ENCODE measurements at regions not wholly inside any gene's neighbourhood (a gene's known extent, or its start where the extent isn't known, plus 50 kb on each side); places are given as distances from the start of the nearest gene placed in this dataset.

GRCh38 chr3:74375653-74376052, 238.8 kb downstream of the CNTN3 start:
- intact Hi-C loops (cut with DNase I), result no loop called here
- no peaks in the 10 kb centered on the region for H3K36me3 ChIP-seq
- no peak overlapping the region for H3K27ac ChIP-seq
- no peaks in the 10 kb centered on the region for H3K4me1 ChIP-seq
- DNase-seq (ENCODE audit: extremely low spot score in 2 of 2), result no peak
- TF ChIP-seq, protein P1, sequence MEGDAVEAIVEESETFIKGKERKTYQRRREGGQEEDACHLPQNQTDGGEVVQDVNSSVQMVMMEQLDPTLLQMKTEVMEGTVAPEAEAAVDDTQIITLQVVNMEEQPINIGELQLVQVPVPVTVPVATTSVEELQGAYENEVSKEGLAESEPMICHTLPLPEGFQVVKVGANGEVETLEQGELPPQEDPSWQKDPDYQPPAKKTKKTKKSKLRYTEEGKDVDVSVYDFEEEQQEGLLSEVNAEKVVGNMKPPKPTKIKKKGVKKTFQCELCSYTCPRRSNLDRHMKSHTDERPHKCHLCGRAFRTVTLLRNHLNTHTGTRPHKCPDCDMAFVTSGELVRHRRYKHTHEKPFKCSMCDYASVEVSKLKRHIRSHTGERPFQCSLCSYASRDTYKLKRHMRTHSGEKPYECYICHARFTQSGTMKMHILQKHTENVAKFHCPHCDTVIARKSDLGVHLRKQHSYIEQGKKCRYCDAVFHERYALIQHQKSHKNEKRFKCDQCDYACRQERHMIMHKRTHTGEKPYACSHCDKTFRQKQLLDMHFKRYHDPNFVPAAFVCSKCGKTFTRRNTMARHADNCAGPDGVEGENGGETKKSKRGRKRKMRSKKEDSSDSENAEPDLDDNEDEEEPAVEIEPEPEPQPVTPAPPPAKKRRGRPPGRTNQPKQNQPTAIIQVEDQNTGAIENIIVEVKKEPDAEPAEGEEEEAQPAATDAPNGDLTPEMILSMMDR (IDR thresholded peaks at IDR 0.05), result no peak
- no peak for TF ChIP-seq POLR2AphosphoS5 (IDR thresholded peaks at IDR 0.05; ENCODE audit: insufficient read depth in 1 of 2, low read depth in 1 of 2)
- no peak for TF ChIP-seq POLR2A (IDR thresholded peaks at IDR 0.05)
- H3K9me3 ChIP-seq, result no peaks in the 10 kb centered on the region
- H3K4me3 ChIP-seq, result no peak overlapping the region
- H3K27me3 ChIP-seq, result no peaks in the 10 kb centered on the region

GRCh38 chr3:74372743-74373142, 241.7 kb downstream of the CNTN3 start:
- TF ChIP-seq, protein P1 (IDR thresholded peaks at IDR 0.05), result no peak
- TF ChIP-seq POLR2A (IDR thresholded peaks at IDR 0.05), result no peak
- no peak for TF ChIP-seq POLR2AphosphoS5 (IDR thresholded peaks at IDR 0.05; ENCODE audit: insufficient read depth in 1 of 2, low read depth in 1 of 2)
- no peak overlapping the region for H3K27ac ChIP-seq
- no peaks in the 10 kb centered on the region for H3K36me3 ChIP-seq
- no peaks in the 10 kb centered on the region for H3K4me1 ChIP-seq
- intact Hi-C loops (cut with DNase I), result no loop called here
- no peak overlapping the region for H3K4me3 ChIP-seq
- DNase-seq (ENCODE audit: extremely low spot score in 2 of 2), result no peak
- no peaks in the 10 kb centered on the region for H3K27me3 ChIP-seq
- H3K9me3 ChIP-seq, result no peaks in the 10 kb centered on the region

- no peaks in the 10 kb centered on the region for H3K4me1 ChIP-seq
- DNase-seq (ENCODE audit: extremely low spot score in 2 of 2), result no peak
- H3K9me3 ChIP-seq, result no peaks in the 10 kb centered on the region
- TF ChIP-seq POLR2A (IDR thresholded peaks at IDR 0.05) (no peak), POLR2AphosphoS5 (IDR thresholded peaks at IDR 0.05; ENCODE audit: insufficient read depth in 1 of 2, low read depth in 1 of 2) (no peak)
- TF ChIP-seq, protein P1 (IDR thresholded peaks at IDR 0.05), result no peak
- intact Hi-C loops (cut with DNase I), result no loop called here
- no peak overlapping the region for H3K4me3 ChIP-seq
- H3K36me3 ChIP-seq, result no peaks in the 10 kb centered on the region
- no peak overlapping the region for H3K27ac ChIP-seq
- no peaks in the 10 kb centered on the region for H3K27me3 ChIP-seq
Measured at GRCh38 chr3:74370342-74370741, 244.1 kb downstream of the CNTN3 start.

- TF ChIP-seq POLR2AphosphoS5 (IDR thresholded peaks at IDR 0.05; ENCODE audit: insufficient read depth in 1 of 2, low read depth in 1 of 2), result no peak
- TF ChIP-seq, protein P1 (IDR thresholded peaks at IDR 0.05), result no peak
- TF ChIP-seq POLR2A (IDR thresholded peaks at IDR 0.05), result no peak
- Histone ChIP-seq H3K4me3 (no peak overlapping the region), H3K27ac (no peak overlapping the region), H3K27me3 (no peaks in the 10 kb centered on the region), H3K36me3 (no peaks in the 10 kb centered on the region), H3K4me1 (no peaks in the 10 kb centered on the region), H3K9me3 (no peaks in the 10 kb centered on the region)
- intact Hi-C loops (cut with DNase I), result no loop called here
- DNase-seq (ENCODE audit: extremely low spot score in 2 of 2), result no peak
Measured at GRCh38 chr3:74366331-74366730, 248.1 kb downstream of the CNTN3 start.

GRCh38 chr3:74363346-74363745, 251.1 kb downstream of the CNTN3 start:
- Histone ChIP-seq H3K4me1 (no peaks in the 10 kb centered on the region), H3K9me3 (no peaks in the 10 kb centered on the region), H3K27me3 (no peaks in the 10 kb centered on the region), H3K36me3 (no peaks in the 10 kb centered on the region), H3K4me3 (no peak overlapping the region), H3K27ac (no peak overlapping the region)
- no peak for DNase-seq (ENCODE audit: extremely low spot score in 2 of 2)
- TF ChIP-seq POLR2AphosphoS5 (IDR thresholded peaks at IDR 0.05; ENCODE audit: insufficient read depth in 1 of 2, low read depth in 1 of 2) (no peak), POLR2A (IDR thresholded peaks at IDR 0.05) (no peak)
- TF ChIP-seq, protein P1 (IDR thresholded peaks at IDR 0.05), result no peak
- intact Hi-C loops (cut with DNase I), result no loop called here

All from vagina (tissue), 2 donors.